ENCODE measurements at regions not wholly inside any gene's neighbourhood (a gene's known extent, or its start where the extent isn't known, plus 50 kb on each side); places are given as distances from the start of the nearest gene placed in this dataset.
"Not testable (repeated sequence)": the region's sequence is repeated elsewhere in the genome, so short reads cannot be mapped to it uniquely, and the experiment has no call there.

GRCh38 chr2:201946746-201947145, 86.9 kb upstream of the FZD7 start:
- not testable (repeated sequence) for DNase-seq

- DNase-seq, result no peak
Observed at GRCh38 chr2:201947287-201947686, 86.4 kb upstream of the FZD7 start.

GRCh38 chr2:201949181-201949926, 84.3 kb upstream of the FZD7 start:
- DNase-seq, result no peak

- no peak for DNase-seq
Observed at GRCh38 chr2:201949927-201950246, 83.8 kb upstream of the FZD7 start.

GRCh38 chr2:201950606-201951005, 83.0 kb upstream of the FZD7 start:
- no peak for DNase-seq

GRCh38 chr2:201952187-201952586, 81.5 kb upstream of the FZD7 start:
- no peak for DNase-seq

GRCh38 chr2:201953396-201953795, 80.3 kb upstream of the FZD7 start:
- no peak for DNase-seq

GRCh38 chr2:201953880-201954279, 79.8 kb upstream of the FZD7 start:
- DNase-seq, result no peak

- DNase-seq, result no peak
Observed at GRCh38 chr2:201955231-201955630, 78.4 kb upstream of the FZD7 start.

GRCh38 chr2:201955702-201956141, 77.9 kb upstream of the FZD7 start:
- no peak for DNase-seq

GRCh38 chr2:201956361-201956760, 77.3 kb upstream of the FZD7 start:
- DNase-seq, result no peak

- DNase-seq, result no peak
Observed at GRCh38 chr2:201957091-201957490, 76.6 kb upstream of the FZD7 start.

GRCh38 chr2:201959198-201959597, 74.5 kb upstream of the FZD7 start:
- DNase-seq, result no peak

GRCh38 chr2:201959626-201960025, 74.0 kb upstream of the FZD7 start:
- DNase-seq, result no peak

- no peak for DNase-seq
Observed at GRCh38 chr2:201960305-201960704, 73.3 kb upstream of the FZD7 start.

GRCh38 chr2:201961401-201961800, 72.3 kb upstream of the FZD7 start:
- DNase-seq, result no peak

- no peak for DNase-seq
Observed at GRCh38 chr2:201962774-201963562, 70.7 kb upstream of the FZD7 start.

GRCh38 chr2:201964011-201964410, 69.6 kb upstream of the FZD7 start:
- no peak for DNase-seq

GRCh38 chr2:201964631-201965206, 68.9 kb upstream of the FZD7 start:
- DNase-seq, result peak in 4 of 6 experiments; percentile 20 to 50 (median 32)

- DNase-seq, result no peak
Observed at GRCh38 chr2:201965550-201965949, 68.1 kb upstream of the FZD7 start.

GRCh38 chr2:201966691-201967438, 66.8 kb upstream of the FZD7 start:
- DNase-seq, result no peak

- no peak for DNase-seq
Observed at GRCh38 chr2:201968050-201968449, 65.6 kb upstream of the FZD7 start.

GRCh38 chr2:201968476-201968875, 65.2 kb upstream of the FZD7 start:
- DNase-seq, result no peak
